Keratinocyte (primary cell): ENCODE measurements at regions not wholly inside any gene's neighbourhood (a gene's known extent, or its start where the extent isn't known, plus 50 kb on each side); places are given as distances from the start of the nearest gene placed in this dataset.
"Not testable (repeated sequence)": the region's sequence is repeated elsewhere in the genome, so short reads cannot be mapped to it uniquely, and the experiment has no call there.

ENCODE experiments used
- DNase-seq: peaks from one replicate; pipeline ENCODE4 v3.0.0-alpha.2; 2011; ENCODE audit warnings: low read depth, missing footprints, low spot score
- FAIRE-seq: peaks from 2 replicates; lab custom pipeline; 2011; peaks lifted over from hg19 to GRCh38; lab: Jason Lieb, UNC
- H2AFZ ChIP-seq: 2 replicates; pipeline ENCODE4 v1.6.0; 2012; ENCODE audit warnings: low read length, control low read depth, inconsistent platforms; ENCODE audit not compliant: control insufficient read depth
- H3K27ac ChIP-seq: 2 replicates; pipeline ENCODE4 v1.5.1; 2011; ENCODE audit warnings: low read length; ENCODE audit not compliant: control insufficient read depth, insufficient read depth
- H3K27me3 ChIP-seq: 3 replicates; pipeline ENCODE4 v1.6.0; 2011; ENCODE audit warnings: low read length; ENCODE audit not compliant: control insufficient read depth, insufficient read depth; ENCODE audit errors: extremely low read depth
- H3K36me3 ChIP-seq, 2 experiments: 2 replicates in 1 of 2; 3 replicates in 1 of 2; pipeline ENCODE4 v1.5.1; 2011; ENCODE audit warnings: low read length in 2 of 2, mild to moderate bottlenecking in 1 of 2; ENCODE audit not compliant: control insufficient read depth in 2 of 2, insufficient read depth in 2 of 2; ENCODE audit errors: extremely low read depth in 1 of 2
- H3K4me1 ChIP-seq: 3 replicates; pipeline ENCODE4 v1.5.1; 2011; ENCODE audit warnings: low read length; ENCODE audit not compliant: control insufficient read depth, insufficient read depth; ENCODE audit errors: extremely low read depth
- H3K4me2 ChIP-seq: 3 replicates; pipeline ENCODE4 v1.6.0; 2011; ENCODE audit warnings: low read depth, low read length; ENCODE audit not compliant: control insufficient read depth, insufficient read depth; ENCODE audit errors: extremely low read depth
- H3K4me3 ChIP-seq, 3 experiments: fragments of 200-600 bp in 1 of 3; sonication (generic) in 1 of 3; 2 replicates in 2 of 3; 3 replicates in 1 of 3; pipeline ENCODE4 v1.5.1; 2011 to 2016; ENCODE audit warnings: low read length in 3 of 3, mild to moderate bottlenecking in 3 of 3, control low read depth in 2 of 3, inconsistent platforms in 1 of 3, low read depth in 1 of 3, mixed read lengths in 1 of 3, mixed run types in 1 of 3, moderate library complexity in 1 of 3; ENCODE audit not compliant: control insufficient read depth in 2 of 3, insufficient read depth in 2 of 3; ENCODE audit errors: extremely low read depth in 1 of 3
- H3K79me2 ChIP-seq: 2 replicates; pipeline ENCODE4 v1.6.0; 2012; ENCODE audit warnings: low read length; ENCODE audit not compliant: control insufficient read depth, insufficient read depth
- H3K9ac ChIP-seq: 3 replicates; pipeline ENCODE4 v1.6.0; 2011; ENCODE audit warnings: low read length; ENCODE audit not compliant: control insufficient read depth, insufficient read depth; ENCODE audit errors: extremely low read depth
- H3K9me1 ChIP-seq: 3 replicates; pipeline ENCODE4 v1.6.0; 2011; ENCODE audit warnings: low read length; ENCODE audit not compliant: control insufficient read depth, insufficient read depth; ENCODE audit errors: extremely low read depth
- H3K9me3 ChIP-seq: 2 replicates; pipeline ENCODE4 v1.5.1; 2012; ENCODE audit warnings: low read depth, low read length; ENCODE audit not compliant: control insufficient read depth
- H4K20me1 ChIP-seq: 3 replicates; pipeline ENCODE4 v1.6.0; 2011; ENCODE audit warnings: low read length; ENCODE audit not compliant: control insufficient read depth, insufficient read depth; ENCODE audit errors: extremely low read depth
- CTCF ChIP-seq, 3 experiments: IDR thresholded peaks in 1 of 3; conservative IDR thresholded peaks in 1 of 3; optimal IDR thresholded peaks in 1 of 3; 2 replicates in 2 of 3; 3 replicates in 1 of 3; pipeline versions ENCODE3 to v1.5.1; 2011; ENCODE audit warnings: low read length in 3 of 3, mild to moderate bottlenecking in 3 of 3, moderate library complexity in 2 of 3, control low read depth in 1 of 3, inconsistent platforms in 1 of 3; ENCODE audit not compliant: insufficient read depth in 2 of 3; ENCODE audit errors: extremely low read depth in 1 of 3
- EZH2 ChIP-seq: IDR thresholded peaks from one replicate; pipeline ENCODE4 v1.6.1; 2012; ENCODE audit warnings: inconsistent platforms, mild to moderate bottlenecking, low read length, moderate library complexity
- dilution Hi-C: fragments of 300-500 bp; cut with MboI; formaldehyde crosslinking; loops from one replicate; pipeline ENCODE4 v1.7.0; 2020; ENCODE audit warnings: low sequenced_read_pairs; ENCODE audit not compliant: extremely low pct_ligation_motif_present

GRCh38 chr20:60191014-60191413 lies 232.8 kb downstream of the CDH26 start:
- Histone ChIP-seq H3K79me2 (no peaks in the 10 kb centered on the region), H3K4me3 (no peak overlapping the region), H4K20me1 (no peaks in the 10 kb centered on the region), H3K9me3 (no peaks in the 10 kb centered on the region), H3K4me2 (no peak overlapping the region), H3K36me3 (no peaks in the 10 kb centered on the region), H3K27ac (no peak overlapping the region), H3K27me3 (no peaks in the 10 kb centered on the region), H3K4me1 (no peaks in the 10 kb centered on the region), H2AFZ (no peak overlapping the region), H3K9me1 (no peaks in the 10 kb centered on the region), H3K9ac (no peak overlapping the region)
- FAIRE-seq (no peak), DNase-seq (no peak)
- TF ChIP-seq CTCF (optimal IDR thresholded peaks at IDR 0.05 in 1 of 3, IDR thresholded peaks at IDR 0.05 in 1 of 3, conservative IDR thresholded peaks at IDR 0.05 in 1 of 3; ENCODE audit: extremely low read depth in 1 of 3, insufficient read depth in 2 of 3, low read length in 3 of 3) = no peak
- TF ChIP-seq EZH2 = no peak
- dilution Hi-C loops = no loop called here

- Histone ChIP-seq H3K27ac (no peak overlapping the region), H3K4me3 (no peak overlapping the region), H3K9ac (no peak overlapping the region), H3K9me3 (no peaks in the 10 kb centered on the region), H3K36me3 (no peaks in the 10 kb centered on the region), H2AFZ (no peak overlapping the region), H3K9me1 (no peaks in the 10 kb centered on the region), H3K79me2 (no peaks in the 10 kb centered on the region), H3K4me2 (no peak overlapping the region), H4K20me1 (no peaks in the 10 kb centered on the region), H3K27me3 (no peaks in the 10 kb centered on the region), H3K4me1 (no peaks in the 10 kb centered on the region)
- FAIRE-seq = no peak
- no peak for DNase-seq
- TF ChIP-seq EZH2 = no peak
- TF ChIP-seq CTCF (optimal IDR thresholded peaks at IDR 0.05 in 1 of 3, IDR thresholded peaks at IDR 0.05 in 1 of 3, conservative IDR thresholded peaks at IDR 0.05 in 1 of 3; ENCODE audit: extremely low read depth in 1 of 3, insufficient read depth in 2 of 3, low read length in 3 of 3) = no peak
- dilution Hi-C loops = no loop called here
Measured at GRCh38 chr20:60192326-60192725, 234.1 kb downstream of the CDH26 start.

- H3K9me3 ChIP-seq, H3K27me3 ChIP-seq, H2AFZ ChIP-seq, dilution Hi-C loops, H3K79me2 ChIP-seq, H3K27ac ChIP-seq, H3K4me3 ChIP-seq, H3K36me3 ChIP-seq, H3K9me1 ChIP-seq, H3K9ac ChIP-seq, DNase-seq, FAIRE-seq, H3K4me2 ChIP-seq, H4K20me1 ChIP-seq: not testable (repeated sequence)
- H3K4me1 ChIP-seq = peaks cover 15% of the 10 kb centered on the region
Measured at GRCh38 chr20:60199132-60199531, 240.9 kb downstream of the CDH26 start.
